ENCODE measurements at regions not wholly inside any gene's neighbourhood (a gene's known extent, or its start where the extent isn't known, plus 50 kb on each side); places are given as distances from the start of the nearest gene placed in this dataset.
A peak's percentile ranks its signal among the peaks of the same experiment; 100 is the strongest.
"Not testable (repeated sequence)": the region's sequence is repeated elsewhere in the genome, so short reads cannot be mapped to it uniquely, and the experiment has no call there.

- DNase-seq = no peak
Measured at GRCh38 chr5:69006030-69006429, 87.8 kb upstream of the SLC30A5 start.

- no peak for DNase-seq
Measured at GRCh38 chr5:69007163-69007562, 86.7 kb upstream of the SLC30A5 start.

- DNase-seq = peak; percentile 21 to 59 (median 44)
Measured at GRCh38 chr5:69007726-69008368, 86.0 kb upstream of the SLC30A5 start.

GRCh38 chr5:69010476-69010875 is 83.3 kb upstream of the SLC30A5 start:
- no peak for DNase-seq

- DNase-seq = no peak
Measured at GRCh38 chr5:69011910-69012309, 81.9 kb upstream of the SLC30A5 start.

GRCh38 chr5:69013481-69013880 is 80.3 kb upstream of the SLC30A5 start:
- no peak for DNase-seq

- not testable (repeated sequence) for DNase-seq
Measured at GRCh38 chr5:69014007-69014406, 79.8 kb upstream of the SLC30A5 start.

- no peak for DNase-seq
Measured at GRCh38 chr5:69019668-69020375, 74.0 kb upstream of the SLC30A5 start.

GRCh38 chr5:69024241-69024651 is 69.6 kb upstream of the SLC30A5 start:
- peak in 1 of 5 donors; percentile 32 for DNase-seq

- no peak for DNase-seq
Measured at GRCh38 chr5:69029292-69029691, 64.5 kb upstream of the SLC30A5 start.

GRCh38 chr5:69030358-69031062 is 63.3 kb upstream of the SLC30A5 start:
- no peak for DNase-seq

- no peak for DNase-seq
Measured at GRCh38 chr5:69032009-69032408, 61.8 kb upstream of the SLC30A5 start.

GRCh38 chr5:69033690-69034089 is 60.1 kb upstream of the SLC30A5 start:
- DNase-seq = no peak

GRCh38 chr5:69034898-69035297 is 58.9 kb upstream of the SLC30A5 start:
- no peak for DNase-seq

- DNase-seq = no peak
Measured at GRCh38 chr5:69035665-69036064, 58.1 kb upstream of the SLC30A5 start.

- DNase-seq = no peak
Measured at GRCh38 chr5:69038539-69038938, 55.3 kb upstream of the SLC30A5 start.

- DNase-seq = no peak
Measured at GRCh38 chr5:69039829-69040228, 54.0 kb upstream of the SLC30A5 start.

GRCh38 chr5:69042500-69042899 is 51.3 kb upstream of the SLC30A5 start:
- DNase-seq = no peak

GRCh38 chr5:69042915-69043654 is 50.7 kb upstream of the SLC30A5 start:
- peak; percentile 52 to 89 (median 78) for DNase-seq

GRCh38 chr5:69043655-69043996 is 50.2 kb upstream of the SLC30A5 start:
- DNase-seq = no peak

All from T-helper 1 cell (primary cell).